Activated gamma-delta T cell (primary cell): ENCODE measurements at regions not wholly inside any gene's neighbourhood (a gene's known extent, or its start where the extent isn't known, plus 50 kb on each side); places are given as distances from the start of the nearest gene placed in this dataset.
"Not testable (repeated sequence)": the region's sequence is repeated elsewhere in the genome, so short reads cannot be mapped to it uniquely, and the experiment has no call there.

ENCODE experiments used
- DNase-seq: peaks from one replicate; lab custom pipeline; 2025; lab: John Stamatoyannopoulos, UW

DNA sequence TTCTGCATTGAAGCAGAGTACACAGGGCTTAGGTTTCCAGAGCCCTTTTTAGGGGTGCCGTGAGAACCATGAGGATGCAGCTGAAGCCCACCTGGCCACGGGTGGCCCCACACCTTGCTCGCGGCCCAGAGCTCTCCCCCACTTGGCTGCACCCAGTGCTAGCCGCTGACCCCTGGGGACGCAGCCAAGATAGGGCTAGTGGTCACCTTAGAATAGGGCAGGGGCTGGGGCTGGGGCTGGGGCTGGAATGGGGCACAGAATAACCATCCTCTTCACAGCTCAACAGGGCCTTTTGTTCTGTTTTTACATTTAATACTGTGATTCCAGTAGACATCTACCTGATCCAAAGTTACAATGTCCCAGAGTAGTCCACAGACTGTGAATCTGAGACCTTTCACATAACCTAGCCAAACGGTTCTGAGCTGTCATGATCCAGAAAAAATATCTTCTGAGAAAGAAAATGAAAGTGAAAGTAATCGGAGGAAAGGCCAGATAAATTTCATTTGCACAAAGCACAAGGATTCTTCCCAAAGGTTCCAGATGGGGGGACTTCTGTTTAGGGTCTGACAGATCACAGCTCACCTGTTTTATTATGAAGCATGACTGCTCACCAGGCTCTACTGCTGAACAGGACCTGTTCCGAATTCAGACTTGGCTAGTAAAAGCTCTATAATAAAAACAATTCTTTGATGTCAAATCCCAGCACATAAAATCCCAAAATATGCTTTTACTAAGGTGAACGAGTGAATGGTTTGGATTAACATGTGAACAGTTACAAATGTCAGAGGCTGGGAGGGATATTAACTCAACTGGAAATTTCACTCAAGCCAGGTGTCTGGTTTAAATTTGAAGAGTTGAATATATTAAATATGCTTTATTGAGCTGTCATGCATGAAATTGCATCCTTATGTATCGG is 401.9 kb downstream of the THBS2 start:
- DNase-seq, result no peak

DNA sequence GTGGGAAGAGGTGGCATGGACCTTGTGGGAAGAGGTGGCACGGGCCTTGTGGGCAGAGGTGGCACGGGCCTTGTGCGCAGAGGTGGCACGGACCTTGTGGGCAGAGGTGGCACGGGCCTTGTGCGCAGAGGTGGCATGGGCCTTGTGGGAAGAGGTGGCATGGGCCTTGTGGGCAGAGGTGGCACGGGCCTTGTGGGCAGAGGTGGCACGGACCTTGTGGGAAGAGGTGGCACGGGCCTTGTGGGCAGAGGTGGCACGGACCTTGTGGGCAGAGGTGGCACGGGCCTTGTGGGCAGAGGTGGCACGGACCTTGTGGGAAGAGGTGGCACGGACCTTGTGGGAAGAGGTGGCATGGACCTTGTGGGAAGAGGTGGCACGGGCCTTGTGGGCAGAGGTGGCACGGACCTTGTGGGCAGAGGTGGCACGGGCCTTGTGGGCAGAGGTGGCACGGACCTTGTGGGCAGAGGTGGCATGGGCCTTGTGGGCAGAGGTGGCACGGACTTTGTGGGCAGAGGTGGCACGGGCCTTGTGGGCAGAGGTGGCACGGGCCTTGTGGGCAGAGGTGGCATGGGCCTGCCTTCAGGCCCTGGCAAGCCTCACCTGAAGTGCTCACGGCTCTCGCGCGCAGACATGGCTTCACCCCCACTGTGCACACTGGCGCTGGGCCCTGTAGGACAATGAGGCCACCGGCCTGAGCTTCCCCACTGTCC is 403.5 kb downstream of the THBS2 start:
- not testable (repeated sequence) for DNase-seq

DNA sequence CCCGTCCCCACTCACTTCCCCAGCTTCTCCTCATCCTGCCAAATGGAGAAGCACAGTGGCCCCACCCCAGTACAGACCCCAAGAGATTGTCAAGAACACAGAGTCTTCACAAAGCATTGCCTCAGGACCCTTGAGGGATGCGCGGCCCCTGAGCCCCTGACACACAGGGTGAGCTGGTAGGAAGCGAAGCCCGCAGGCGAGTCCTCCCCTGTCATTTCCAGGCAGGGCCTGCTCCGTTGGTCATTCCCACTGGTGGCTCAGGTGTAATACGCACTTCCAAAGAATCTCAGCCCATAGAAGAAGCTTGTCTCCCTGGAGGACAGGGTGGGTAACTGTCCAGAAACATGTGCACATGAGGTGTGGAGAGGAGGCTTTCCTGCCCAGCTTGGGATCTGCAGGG is 404.2 kb downstream of the THBS2 start:
- no peak for DNase-seq

DNA sequence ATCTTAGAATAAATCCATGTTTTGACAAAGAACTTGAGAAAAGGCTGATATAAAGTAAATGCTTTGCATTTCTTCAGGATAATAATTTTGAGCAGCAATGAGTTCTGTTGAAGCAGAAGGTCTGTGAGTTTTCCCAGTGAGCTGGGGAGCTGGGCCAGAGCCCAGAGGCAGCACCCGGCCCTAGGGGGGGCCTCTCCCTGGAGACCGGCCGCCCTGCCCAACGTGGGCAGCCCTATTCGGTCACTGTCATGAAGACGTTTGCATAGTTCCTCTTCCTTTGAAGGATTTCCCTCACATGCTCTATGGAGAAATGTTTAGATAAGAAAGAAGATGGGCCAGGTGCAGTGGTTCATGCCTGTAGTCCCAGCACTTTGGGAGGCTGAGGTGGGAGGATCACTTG is 404.8 kb downstream of the THBS2 start:
- no peak for DNase-seq

DNA sequence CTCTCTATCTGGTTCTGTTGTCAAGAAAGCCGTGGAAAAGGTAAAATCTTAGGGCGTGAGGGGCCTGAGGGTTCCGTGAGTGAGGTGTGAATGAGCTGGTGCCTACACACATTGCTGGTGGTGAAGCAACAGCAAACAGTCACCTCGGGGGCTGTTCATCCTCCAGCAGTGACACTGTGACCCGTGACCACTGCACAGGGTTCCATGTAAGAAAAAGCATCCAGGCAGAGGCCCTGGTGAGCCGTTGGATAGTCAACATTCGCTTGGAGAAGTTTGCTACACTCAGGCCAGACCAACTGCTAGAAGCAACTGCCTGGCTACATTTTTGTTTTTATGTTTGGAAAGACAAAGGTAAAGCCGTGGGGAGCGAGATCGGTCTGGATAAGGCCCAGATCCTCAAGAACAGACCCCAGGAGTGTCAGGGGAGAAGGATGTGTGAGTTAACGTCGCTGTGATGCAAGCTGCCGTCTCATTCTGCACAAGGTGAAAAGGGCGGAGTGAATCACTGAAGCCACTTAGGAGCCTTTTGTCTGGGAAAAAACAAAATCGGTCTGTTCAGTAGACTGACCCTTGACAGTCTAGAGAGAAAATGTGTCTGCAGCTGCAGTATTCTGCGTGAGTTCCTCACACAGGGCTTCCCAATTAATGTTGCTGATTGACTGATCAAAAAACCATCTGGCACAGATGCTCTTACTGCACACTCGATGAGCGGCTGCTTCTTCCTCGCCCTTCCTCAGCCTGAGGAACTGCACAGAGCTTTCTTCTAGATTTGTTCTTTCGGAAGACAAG is 404.0 kb downstream of the SMOC2 start:
- no peak for DNase-seq

DNA sequence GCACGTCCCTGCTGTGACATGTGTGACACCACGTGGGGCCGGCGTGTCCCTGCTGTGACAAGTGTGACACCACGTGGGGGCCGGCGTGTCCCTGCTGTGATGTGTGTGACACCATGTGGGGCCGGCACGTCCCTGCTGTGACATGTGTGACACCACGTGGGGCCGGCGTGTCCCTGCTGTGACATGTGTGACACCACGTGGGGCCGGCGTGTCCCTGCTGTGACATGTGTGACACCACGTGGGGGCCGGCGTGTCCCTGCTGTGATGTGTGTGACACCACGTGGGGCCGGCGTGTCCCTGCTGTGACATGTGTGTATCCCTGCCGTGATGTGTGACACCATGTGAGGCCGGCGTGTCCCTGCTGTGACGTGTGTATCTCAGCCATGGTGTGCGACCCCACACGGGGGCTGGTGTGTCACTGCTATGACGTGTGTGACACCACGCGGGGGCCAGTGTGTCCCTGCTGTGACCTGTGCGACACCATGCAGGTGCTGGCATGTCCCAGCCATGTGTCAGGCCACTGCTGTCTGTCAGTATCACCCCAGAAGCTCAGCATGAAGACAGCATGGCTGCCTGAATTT is 401.7 kb downstream of the SMOC2 start:
- DNase-seq, result not testable (repeated sequence)

DNA sequence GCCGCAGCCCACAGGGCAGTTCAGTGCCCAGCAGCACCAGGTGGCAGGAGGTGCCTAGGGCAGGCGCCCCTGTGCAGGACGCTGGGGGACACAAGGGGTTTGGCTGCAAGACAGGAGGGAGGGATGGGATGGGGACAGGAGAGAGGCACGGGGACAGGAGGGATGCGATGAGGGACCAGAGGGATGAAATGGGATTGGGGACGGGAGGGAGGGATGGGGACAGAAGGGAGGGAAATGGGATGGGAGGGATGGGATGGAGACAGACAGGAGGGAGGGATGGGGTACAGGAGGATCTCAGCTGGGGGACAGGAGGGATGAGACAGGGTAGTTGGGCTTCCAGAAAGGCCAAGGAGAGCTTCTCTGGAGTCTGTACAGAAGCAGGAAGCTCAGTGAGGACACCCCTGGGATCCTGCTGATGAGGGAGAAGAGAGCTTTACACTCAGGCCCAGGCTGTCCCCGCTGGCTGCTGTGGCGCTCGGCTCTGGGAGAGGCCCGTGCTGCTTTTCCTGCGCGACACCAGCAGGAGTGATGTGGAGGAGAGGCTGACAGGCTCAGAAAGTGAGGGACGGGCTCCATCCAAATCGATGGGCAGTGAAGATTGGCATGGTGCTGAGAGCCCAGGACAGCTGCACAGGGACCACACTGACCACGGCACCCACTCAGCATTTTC is 400.8 kb downstream of the SMOC2 start:
- no peak for DNase-seq

DNA sequence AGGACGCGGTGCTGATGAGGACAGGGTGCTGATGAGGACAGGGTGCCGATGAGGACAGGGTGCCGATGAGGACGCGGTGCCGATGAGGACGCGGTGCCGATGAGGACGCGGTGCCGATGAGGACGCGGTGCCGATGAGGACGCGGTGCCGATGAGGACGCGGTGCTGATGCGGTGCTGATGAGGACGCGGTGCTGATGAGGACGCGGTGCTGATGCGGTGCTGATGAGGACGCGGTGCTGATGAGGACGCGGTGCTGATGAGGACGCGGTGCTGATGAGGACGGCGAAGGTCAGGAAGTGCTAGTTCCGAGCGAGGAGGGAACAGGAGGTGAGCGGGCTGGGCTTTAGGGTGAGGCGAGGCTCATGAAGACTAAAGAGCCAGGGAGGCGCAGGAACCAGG is 399.9 kb downstream of the SMOC2 start:
- DNase-seq, result not testable (repeated sequence)

DNA sequence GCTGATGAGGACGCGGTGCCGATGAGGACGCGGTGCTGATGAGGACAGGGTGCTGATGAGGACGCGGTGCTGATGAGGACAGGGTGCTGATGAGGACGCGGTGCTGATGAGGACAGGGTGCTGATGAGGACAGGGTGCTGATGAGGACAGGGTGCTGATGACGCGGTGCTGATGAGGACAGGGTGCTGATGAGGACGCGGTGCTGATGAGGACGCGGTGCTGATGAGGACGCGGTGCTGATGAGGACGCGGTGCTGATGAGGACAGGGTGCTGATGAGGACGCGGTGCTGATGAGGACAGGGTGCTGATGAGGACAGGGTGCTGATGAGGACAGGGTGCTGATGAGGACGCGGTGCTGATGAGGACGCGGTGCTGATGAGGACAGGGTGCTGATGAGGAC is 399.3 kb downstream of the SMOC2 start:
- DNase-seq, result not testable (repeated sequence)

DNA sequence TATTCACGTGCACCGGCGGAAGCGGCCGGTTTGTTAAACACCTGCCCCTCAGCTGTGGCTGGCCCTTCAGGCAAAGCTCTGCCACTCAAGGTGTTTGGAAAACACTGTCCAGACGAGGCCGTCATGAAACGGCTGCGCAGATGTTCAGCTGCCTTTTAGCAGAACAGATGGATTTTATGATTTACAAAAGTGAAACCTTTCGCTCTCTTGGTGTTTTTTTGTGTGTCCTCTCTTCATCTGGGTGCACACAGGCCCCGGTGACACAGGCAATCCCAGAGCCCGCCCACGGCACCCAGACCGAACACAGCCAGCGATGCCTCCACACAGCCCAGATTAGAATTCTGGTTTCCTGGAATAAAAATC is 397.0 kb downstream of the SMOC2 start:
- DNase-seq, result no peak

DNA sequence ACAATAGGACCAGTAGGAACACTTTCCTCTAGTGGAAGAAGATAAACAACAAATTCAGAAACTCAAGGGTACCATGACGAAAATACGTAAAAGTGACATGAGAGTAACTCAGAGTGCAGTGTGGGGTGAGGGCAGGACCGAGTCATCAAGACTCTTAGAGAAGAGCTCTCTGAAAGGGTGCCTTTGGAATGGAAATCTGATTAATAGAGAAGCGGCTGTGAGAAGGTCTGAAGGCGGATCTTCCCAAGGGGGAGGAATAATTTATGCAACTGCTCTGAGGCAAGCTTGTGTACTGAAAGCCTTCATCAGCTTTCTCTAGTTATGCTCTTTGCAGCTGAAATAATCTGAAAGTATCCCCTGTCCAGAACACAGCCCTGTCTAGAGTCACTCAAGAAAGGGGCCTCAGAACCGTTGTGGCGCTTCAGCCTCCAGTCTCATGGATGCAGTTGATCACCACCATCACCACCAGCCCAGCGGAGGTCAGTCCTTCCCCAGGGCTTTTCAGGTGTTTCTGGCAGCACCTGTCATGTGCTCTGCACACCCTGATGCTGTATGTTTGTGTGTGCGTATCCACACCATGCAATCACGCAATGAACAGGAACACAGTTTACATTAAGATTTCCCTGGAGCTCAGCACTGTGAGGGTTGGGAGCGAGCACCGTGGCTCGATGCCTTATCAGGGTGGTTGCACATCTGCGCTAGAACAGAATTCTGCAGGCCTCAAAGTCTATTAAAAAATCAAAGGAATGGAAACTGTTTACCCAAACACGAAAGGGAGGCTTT is 396.5 kb downstream of the SMOC2 start:
- no peak for DNase-seq

DNA sequence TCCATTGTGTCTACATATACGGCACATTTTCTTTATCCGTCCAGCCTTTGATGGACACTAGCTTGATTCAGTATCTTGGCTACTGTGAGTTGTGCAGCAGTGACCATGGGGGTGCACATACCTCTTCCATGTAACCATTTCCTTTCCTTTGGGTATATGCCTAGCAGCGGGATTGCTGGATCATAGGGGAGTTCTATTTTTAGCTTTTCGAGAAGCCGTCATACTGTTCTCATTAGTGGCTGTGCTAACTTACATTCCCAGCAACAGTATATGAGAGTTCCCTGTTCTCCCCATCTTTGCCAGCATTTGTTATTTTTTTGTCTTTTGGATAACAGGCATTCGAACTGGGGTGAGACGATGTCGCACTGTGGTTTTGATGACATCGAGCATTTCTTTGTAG is 395.0 kb downstream of the SMOC2 start:
- DNase-seq, result no peak

DNA sequence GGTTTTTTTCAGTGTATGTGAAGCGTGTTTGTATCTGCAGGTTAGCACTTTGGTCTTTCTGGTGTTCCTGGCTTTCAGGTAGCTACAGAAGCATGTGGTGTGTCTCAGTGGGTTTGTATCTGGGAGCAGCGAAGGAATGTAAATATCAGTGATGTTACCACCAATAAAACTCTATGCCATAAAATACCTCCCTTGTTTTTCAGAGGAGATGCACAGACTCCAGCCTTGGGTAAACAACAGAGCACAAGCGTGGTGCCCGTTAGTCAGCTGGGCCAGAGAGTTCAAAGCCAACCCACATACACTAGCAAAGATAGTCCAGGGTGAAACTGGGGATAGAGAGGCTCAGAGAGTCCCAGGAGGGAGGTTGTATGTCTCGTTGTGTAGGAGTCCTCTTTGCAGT is 393.8 kb downstream of the SMOC2 start:
- DNase-seq, result no peak

DNA sequence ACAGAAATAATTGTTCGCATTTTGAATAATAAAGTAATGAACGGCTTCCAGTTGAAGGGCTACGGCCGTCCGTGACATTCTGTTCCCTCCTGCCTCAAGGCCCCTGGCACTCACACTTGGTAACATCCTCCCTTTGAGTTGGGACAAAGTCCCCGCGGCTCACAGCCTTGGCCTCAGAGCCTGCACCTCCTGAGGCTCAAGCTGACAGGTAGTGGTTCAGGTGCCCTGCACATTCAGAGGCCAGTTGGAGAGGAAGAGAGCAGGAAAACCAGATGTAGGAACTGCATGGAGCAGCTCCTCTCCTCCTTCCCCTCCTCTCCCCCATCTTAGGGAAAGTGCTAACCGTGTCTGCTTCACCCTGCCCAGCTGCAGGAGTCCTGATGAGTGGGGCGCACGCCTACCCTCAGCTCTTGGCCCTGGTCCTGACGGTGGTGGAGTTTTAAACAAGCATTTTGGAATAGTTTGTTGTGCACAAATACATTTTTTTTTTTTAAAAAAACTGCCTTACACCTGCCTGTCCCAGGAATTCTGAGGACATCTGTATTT is 393.1 kb downstream of the SMOC2 start:
- DNase-seq, result no peak

DNA sequence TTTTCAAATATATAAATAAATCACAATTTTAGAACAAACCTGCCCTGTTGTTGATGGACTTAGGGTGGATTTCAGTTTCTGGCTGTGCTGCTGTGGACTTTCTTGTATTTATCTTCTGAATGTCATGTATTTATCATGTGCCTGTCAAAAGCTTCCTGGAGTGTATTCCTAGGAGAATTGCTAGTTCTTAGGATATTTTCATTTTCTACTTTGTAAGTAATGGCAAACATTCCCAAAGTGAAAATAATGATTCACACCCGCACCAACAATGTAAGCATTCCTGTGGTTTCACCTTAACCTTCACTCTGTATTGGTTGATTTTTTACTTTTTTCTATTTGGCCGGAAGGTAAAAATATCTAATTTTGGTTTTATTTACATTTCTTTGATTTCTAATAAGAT is 387.8 kb downstream of the SMOC2 start:
- DNase-seq, result no peak

DNA sequence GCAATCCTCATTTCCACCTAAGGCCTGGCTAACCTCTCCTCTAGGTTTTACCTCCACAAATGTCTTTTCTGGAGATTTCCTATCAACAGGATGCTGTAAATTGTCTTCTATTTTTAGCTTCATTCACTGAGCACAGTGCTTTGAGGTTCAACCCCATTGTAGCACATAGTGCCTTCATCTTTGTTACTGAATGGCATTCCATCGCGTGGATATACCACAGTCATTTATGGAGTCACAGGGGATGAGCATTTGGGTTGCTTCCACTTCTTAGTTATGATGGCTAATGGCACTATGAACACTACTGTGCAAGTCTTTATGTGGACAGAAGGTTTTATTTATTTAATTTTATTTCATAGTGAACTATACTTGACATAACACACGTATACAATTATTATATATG is 387.1 kb downstream of the SMOC2 start:
- DNase-seq, result no peak

DNA sequence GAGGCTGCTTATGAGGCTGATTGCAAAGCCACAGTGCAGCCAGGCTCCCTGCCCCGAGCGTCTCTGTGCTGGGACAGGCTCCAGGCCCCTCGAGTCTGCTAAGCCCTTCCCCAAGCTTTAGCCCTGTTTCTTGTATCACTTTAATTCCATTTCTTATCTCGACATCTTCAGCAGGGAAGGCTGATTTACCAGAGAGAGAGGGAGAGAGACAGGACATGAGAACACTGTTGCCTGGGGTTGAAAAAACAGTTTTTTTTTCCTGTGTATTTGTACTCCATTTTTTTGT is 386.5 kb downstream of the SMOC2 start:
- DNase-seq, result no peak

DNA sequence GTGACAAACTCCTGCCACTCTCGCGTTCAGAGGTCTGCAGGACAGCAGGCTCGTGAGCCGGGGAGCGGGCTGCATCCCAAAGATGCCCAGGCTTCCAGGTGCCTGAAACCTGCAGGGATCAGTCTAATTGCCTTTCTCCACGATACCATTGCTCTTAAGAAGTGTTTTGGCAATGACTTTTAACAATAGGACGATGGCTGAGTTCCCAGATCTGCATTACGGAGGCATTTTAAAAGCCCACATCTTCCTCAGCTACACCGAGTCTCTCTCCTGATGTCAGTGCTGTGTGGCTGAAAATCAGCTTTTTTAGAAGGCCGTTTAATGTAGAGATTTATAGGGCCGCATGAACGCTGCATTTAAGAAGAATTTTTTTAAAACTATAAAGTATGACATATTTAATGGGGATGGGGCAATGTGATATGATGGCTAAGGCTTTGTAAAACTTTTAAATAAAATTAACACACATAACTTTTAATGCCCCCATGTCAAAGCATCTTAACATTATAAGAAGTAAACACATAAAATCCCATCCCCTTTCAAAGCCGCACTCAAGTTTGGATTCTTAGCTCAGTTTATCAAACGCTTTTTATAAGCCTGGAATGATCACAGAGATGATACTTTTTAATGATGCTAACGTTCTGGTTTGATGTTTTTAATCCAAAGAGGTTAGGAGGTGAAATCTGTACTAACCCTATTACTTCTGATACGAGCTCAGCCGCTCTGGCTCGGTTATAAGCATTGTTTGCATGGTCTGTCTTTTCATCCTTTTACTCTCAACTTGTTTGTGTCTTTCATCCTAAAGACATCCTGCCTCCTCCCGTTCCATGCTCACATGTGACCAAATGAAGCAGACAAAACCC is 386.0 kb downstream of the SMOC2 start:
- no peak for DNase-seq

DNA sequence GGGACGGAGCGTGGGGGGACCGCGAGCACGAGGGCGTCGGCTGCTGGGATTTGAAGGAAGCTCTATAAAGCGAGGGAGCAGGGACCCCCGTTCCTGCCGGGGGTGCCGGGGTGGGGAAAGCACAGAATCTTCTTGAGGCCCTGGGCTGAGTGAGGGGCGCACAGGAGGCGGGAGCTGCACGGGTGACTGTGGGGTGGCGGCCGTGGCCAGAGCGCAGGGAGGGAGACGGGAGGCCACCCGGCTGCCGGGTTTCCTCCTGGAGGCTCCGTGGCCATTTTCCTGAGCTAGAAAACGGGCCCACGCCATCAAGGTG is 385.1 kb downstream of the SMOC2 start:
- no peak for DNase-seq
